Type B pancreatic cell (in vitro differentiated cells): ENCODE measurements at regions not wholly inside any gene's neighbourhood (a gene's known extent, or its start where the extent isn't known, plus 50 kb on each side); places are given as distances from the start of the nearest gene placed in this dataset.

Experiments
- DNase-seq: peaks from one replicate; pipeline ENCODE4 v3.0.0; 2021; ENCODE audit warnings: mixed read lengths; ENCODE audit not compliant: unreplicated experiment; ENCODE audit errors: extremely low spot score
- H3K27ac Mint-ChIP-seq: 2 replicates; pipeline ENCODE4 v1.8.0; 2021; ENCODE audit warnings: mild to moderate bottlenecking, mixed read lengths
- H3K27me3 Mint-ChIP-seq: 2 replicates; pipeline ENCODE4 v1.8.0; 2021; ENCODE audit warnings: mixed read lengths
- H3K36me3 Mint-ChIP-seq: 2 replicates; pipeline ENCODE4 v1.8.0; 2021; ENCODE audit warnings: mixed read lengths
- H3K4me1 Mint-ChIP-seq: one replicate; pipeline ENCODE4 v1.8.0; 2021; ENCODE audit warnings: mixed read lengths; ENCODE audit not compliant: unreplicated experiment
- H3K4me3 Mint-ChIP-seq: 2 replicates; pipeline ENCODE4 v1.8.0; 2021; ENCODE audit warnings: mild to moderate bottlenecking, mixed read lengths
- H3K9me3 Mint-ChIP-seq: 2 replicates; pipeline ENCODE4 v1.8.0; 2021; ENCODE audit warnings: mixed read lengths
- CTCF ChIP-seq: fragments of 200-600 bp; sonication (generic); conservative IDR thresholded peaks from 2 replicates; pipeline ENCODE4 v1.5.0; 2021; ENCODE audit warnings: antibody characterized with exemption, mild to moderate bottlenecking

- Mint-ChIP-seq H3K36me3 (no peaks in the 10 kb centered on the region), H3K4me1 (no peaks in the 10 kb centered on the region), H3K4me3 (no peak overlapping the region), H3K9me3 (peaks cover 7% of the 10 kb centered on the region), H3K27ac (no peak overlapping the region), H3K27me3 (no peaks in the 10 kb centered on the region)
- DNase-seq = no peak
- no peak for TF ChIP-seq CTCF
Measured at GRCh38 chr6:164151161-164152120, 736.9 kb downstream of the QKI start.

- Mint-ChIP-seq H3K27me3 (no peaks in the 10 kb centered on the region), H3K4me1 (no peaks in the 10 kb centered on the region), H3K9me3 (peaks cover 7% of the 10 kb centered on the region), H3K36me3 (no peaks in the 10 kb centered on the region), H3K27ac (no peak overlapping the region), H3K4me3 (no peak overlapping the region)
- no peak for TF ChIP-seq CTCF
- no peak for DNase-seq
Measured at GRCh38 chr6:164150232-164150631, 735.7 kb downstream of the QKI start.

- no peaks in the 10 kb centered on the region for H3K4me1 Mint-ChIP-seq
- H3K27me3 Mint-ChIP-seq = no peaks in the 10 kb centered on the region
- no peak for DNase-seq
- H3K36me3 Mint-ChIP-seq = no peaks in the 10 kb centered on the region
- no peak for TF ChIP-seq CTCF
- H3K27ac Mint-ChIP-seq = no peak overlapping the region
- no peak overlapping the region for H3K4me3 Mint-ChIP-seq
- H3K9me3 Mint-ChIP-seq = peaks cover 7% of the 10 kb centered on the region
Measured at GRCh38 chr6:164148788-164149187, 734.3 kb downstream of the QKI start.

GRCh38 chr6:164144316-164144715 lies 729.8 kb downstream of the QKI start:
- Mint-ChIP-seq H3K4me3 (no peak overlapping the region), H3K4me1 (no peaks in the 10 kb centered on the region), H3K27me3 (no peaks in the 10 kb centered on the region), H3K27ac (no peak overlapping the region), H3K9me3 (peaks cover 7% of the 10 kb centered on the region), H3K36me3 (no peaks in the 10 kb centered on the region)
- no peak for DNase-seq
- no peak for TF ChIP-seq CTCF

- no peak for TF ChIP-seq CTCF
- no peak for DNase-seq
- no peak overlapping the region for H3K27ac Mint-ChIP-seq
- H3K4me3 Mint-ChIP-seq = no peak overlapping the region
- no peaks in the 10 kb centered on the region for H3K27me3 Mint-ChIP-seq
- no peaks in the 10 kb centered on the region for H3K9me3 Mint-ChIP-seq
- H3K4me1 Mint-ChIP-seq = no peaks in the 10 kb centered on the region
- H3K36me3 Mint-ChIP-seq = no peaks in the 10 kb centered on the region
Measured at GRCh38 chr6:164142322-164142721, 727.8 kb downstream of the QKI start.
